Sigmoid colon (tissue), 6 donors: ENCODE measurements at regions not wholly inside any gene's neighbourhood (a gene's known extent, or its start where the extent isn't known, plus 50 kb on each side); places are given as distances from the start of the nearest gene placed in this dataset.

ENCODE experiments used
- DNase-seq: peaks from one replicate; pipeline ENCODE4 v3.0.0-alpha.2; 2019
- H3K27ac ChIP-seq, 4 donors: fragments of 200-600 bp; sonication (generic); one replicate each; pipeline ENCODE4 v1.5.1; 2016 to 2019; ENCODE audit warnings: mild to moderate bottlenecking in 1 of 4
- H3K27me3 ChIP-seq, 3 donors: fragments of 200-600 bp; sonication (generic); one replicate each; pipeline ENCODE4 v1.5.1; 2019; ENCODE audit warnings: mild to moderate bottlenecking in 1 of 3
- H3K36me3 ChIP-seq, 4 donors: fragments of 200-600 bp; sonication (generic); one replicate each; pipeline ENCODE4 v1.5.1; 2016 to 2019
- H3K4me1 ChIP-seq, 4 donors: fragments of 200-600 bp; sonication (generic); one replicate each; pipeline ENCODE4 v1.5.1; 2017 to 2019
- H3K4me3 ChIP-seq, 4 donors: fragments of 200-600 bp; sonication (generic); one replicate each; pipeline ENCODE4 v1.5.1; 2017 to 2019; ENCODE audit warnings: mild to moderate bottlenecking in 2 of 4, moderate library complexity in 1 of 4
- H3K9me3 ChIP-seq, 4 donors: fragments of 200-600 bp in 3 of 4; sonication (generic) in 3 of 4; one replicate each; pipeline versions ENCODE4 v1.5.1 to v1.6.1; 2013 to 2019
- CTCF ChIP-seq, 4 experiments: fragments of 450-650 bp in 3 of 4; fragments of 200-600 bp in 1 of 4; IDR thresholded peaks; one replicate each; pipeline ENCODE4 v1.5.1; 2016 to 2019; ENCODE audit warnings: antibody characterized with exemption in 4 of 4, mild to moderate bottlenecking in 3 of 4, moderate library complexity in 2 of 4
- EP300 ChIP-seq, 4 donors: sonication (generic); formaldehyde crosslinking; IDR thresholded peaks; one replicate each; pipeline ENCODE4 v1.6.1; 2017; ENCODE audit warnings: antibody characterized with exemption in 4 of 4
- POLR2A ChIP-seq, 2 donors: fragments of 450-650 bp; IDR thresholded peaks; one replicate each; pipeline ENCODE4 v1.6.1; 2016; ENCODE audit warnings: antibody characterized with exemption in 2 of 2, mild to moderate bottlenecking in 2 of 2, moderate library complexity in 2 of 2
- POLR2AphosphoS5 ChIP-seq, 4 donors: sonication (generic); formaldehyde crosslinking; IDR thresholded peaks; one replicate each; pipeline ENCODE4 v1.6.1; 2017; ENCODE audit warnings: antibody characterized with exemption in 4 of 4
- WGBS, 2 donors: extraction: QIAGEN DNeasy Blood & Tissue Kit; methylation state at CpG; one replicate each; pipeline ENCODE4 v1.1.7; 2013; 5-methylcytosine and 5-hydroxymethylcytosine counted together
- intact Hi-C: fragments of 100-400 bp; cut with DNase I; formaldehyde crosslinking; loops from one replicate; pipeline ENCODE4 v1.15.1; 2023
- donor health status: healthy with polysubstance abuse.
- donor health status: healthy.

- TF ChIP-seq POLR2AphosphoS5 (IDR thresholded peaks at IDR 0.05) (no peak), POLR2A (IDR thresholded peaks at IDR 0.05) (no peak)
- no peaks in the 10 kb centered on the region for H3K36me3 ChIP-seq
- intact Hi-C loops = no loop called here
- 67 to 73% methylated on average over 1 of the region's 1 CpG for WGBS, 2 donors
- no peaks in the 10 kb centered on the region for H3K9me3 ChIP-seq
- no peak overlapping the region for H3K4me3 ChIP-seq
- H3K4me1 ChIP-seq = no peaks in the 10 kb centered on the region
- no peak overlapping the region for H3K27ac ChIP-seq
- no peak for DNase-seq
- H3K27me3 ChIP-seq = no peaks in the 10 kb centered on the region
Measured at GRCh38 chr3:76615719-76616118, 424.2 kb upstream of the ROBO2 start.

- H3K36me3 ChIP-seq = no peaks in the 10 kb centered on the region
- H3K27ac ChIP-seq = no peak overlapping the region
- no peak for DNase-seq
- no peak overlapping the region for H3K4me3 ChIP-seq
- WGBS, 2 donors = 83 to 85% methylated on average over 6 of the region's 6 CpGs
- no peaks in the 10 kb centered on the region for H3K9me3 ChIP-seq
- intact Hi-C loops = no loop called here
- TF ChIP-seq POLR2AphosphoS5 (IDR thresholded peaks at IDR 0.05) (no peak), POLR2A (IDR thresholded peaks at IDR 0.05) (no peak), EP300 (IDR thresholded peaks at IDR 0.05) (no peak), CTCF (IDR thresholded peaks at IDR 0.05) (no peak)
- no peaks in the 10 kb centered on the region for H3K27me3 ChIP-seq
- no peaks in the 10 kb centered on the region for H3K4me1 ChIP-seq
Measured at GRCh38 chr3:76624164-76624563, 415.7 kb upstream of the ROBO2 start.

GRCh38 chr3:76627236-76627635, 412.7 kb upstream of the ROBO2 start:
- Histone ChIP-seq H3K27ac (no peak overlapping the region), H3K36me3 (no peaks in the 10 kb centered on the region)
- 61 to 70% methylated on average over 4 of the region's 4 CpGs for WGBS, 2 donors

GRCh38 chr3:76631251-76631650, 408.6 kb upstream of the ROBO2 start:
- Histone ChIP-seq H3K27me3 (no peaks in the 10 kb centered on the region), H3K36me3 (no peaks in the 10 kb centered on the region), H3K27ac (no peak overlapping the region), H3K4me1 (no peaks in the 10 kb centered on the region), H3K9me3 (no peaks in the 10 kb centered on the region), H3K4me3 (no peak overlapping the region)
- intact Hi-C loops = no loop called here
- no peak for DNase-seq
- TF ChIP-seq POLR2AphosphoS5 (IDR thresholded peaks at IDR 0.05) (no peak), CTCF (IDR thresholded peaks at IDR 0.05) (no peak), POLR2A (IDR thresholded peaks at IDR 0.05) (no peak), EP300 (IDR thresholded peaks at IDR 0.05) (no peak)
- WGBS, 2 donors = 91% methylated on average over 4 of the region's 4 CpGs

More at GRCh38 chr3:76627236-76627635, 412.7 kb upstream of the ROBO2 start:
- H3K9me3 ChIP-seq = no peaks in the 10 kb centered on the region
- DNase-seq = no peak
- no peaks in the 10 kb centered on the region for H3K4me1 ChIP-seq
- TF ChIP-seq POLR2AphosphoS5 (IDR thresholded peaks at IDR 0.05) (no peak), CTCF (IDR thresholded peaks at IDR 0.05) (no peak), EP300 (IDR thresholded peaks at IDR 0.05) (no peak), POLR2A (IDR thresholded peaks at IDR 0.05) (no peak)
- intact Hi-C loops = no loop called here
- H3K4me3 ChIP-seq = no peak overlapping the region
- no peaks in the 10 kb centered on the region for H3K27me3 ChIP-seq

GRCh38 chr3:76638006-76638405, 401.9 kb upstream of the ROBO2 start:
- TF ChIP-seq EP300 (IDR thresholded peaks at IDR 0.05) (no peak), CTCF (IDR thresholded peaks at IDR 0.05) (no peak), POLR2AphosphoS5 (IDR thresholded peaks at IDR 0.05) (no peak), POLR2A (IDR thresholded peaks at IDR 0.05) (no peak)
- DNase-seq = no peak
- H3K27ac ChIP-seq = no peak overlapping the region
- no peaks in the 10 kb centered on the region for H3K36me3 ChIP-seq
- H3K4me1 ChIP-seq = no peaks in the 10 kb centered on the region
- no peaks in the 10 kb centered on the region for H3K27me3 ChIP-seq
- H3K9me3 ChIP-seq = no peaks in the 10 kb centered on the region
- H3K4me3 ChIP-seq = no peak overlapping the region
- intact Hi-C loops = no loop called here
